ENCODE measurements at regions not wholly inside any gene's neighbourhood (a gene's known extent, or its start where the extent isn't known, plus 50 kb on each side); places are given as distances from the start of the nearest gene placed in this dataset.
"Not testable (repeated sequence)": the region's sequence is repeated elsewhere in the genome, so short reads cannot be mapped to it uniquely, and the experiment has no call there.

DNA sequence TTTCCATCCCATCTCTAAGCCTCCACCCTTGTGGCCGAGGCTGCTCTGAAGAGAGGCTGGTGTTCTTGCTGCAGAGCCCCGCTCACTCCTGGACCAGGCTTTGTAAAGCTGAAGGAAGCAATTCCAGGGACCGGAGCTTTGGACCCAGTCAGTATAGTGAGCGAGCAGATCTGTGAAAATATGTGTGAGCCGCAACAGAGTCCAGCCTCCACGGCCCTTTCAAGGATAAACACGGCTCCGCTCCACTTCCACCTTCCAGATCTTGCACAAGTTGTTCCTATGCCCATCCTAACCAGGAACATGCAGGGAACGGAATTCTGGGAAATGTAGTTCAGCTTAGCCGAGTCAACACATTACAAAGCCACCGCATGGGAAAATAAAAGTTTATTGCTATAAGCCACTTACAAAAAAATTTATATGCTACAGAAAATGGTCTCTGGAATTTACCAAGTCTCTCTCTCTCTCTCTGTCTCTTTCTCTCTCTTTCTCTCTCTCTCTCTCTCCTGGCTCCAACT, 151.7 kb upstream of the ZNF521 start:
- DNase-seq = no peak
- Mint-ChIP-seq H3K9me3 (no peaks in the 10 kb centered on the region), H3K36me3 (ENCODE audit: low read depth) (no peaks in the 10 kb centered on the region), H3K4me3 (no peak overlapping the region), H3K27ac (no peak overlapping the region), H3K4me1 (no peaks in the 10 kb centered on the region), H3K27me3 (peaks cover 2% of the 10 kb centered on the region)
- intact Hi-C loops (cut with micrococcal nuclease) = no loop called here

DNA sequence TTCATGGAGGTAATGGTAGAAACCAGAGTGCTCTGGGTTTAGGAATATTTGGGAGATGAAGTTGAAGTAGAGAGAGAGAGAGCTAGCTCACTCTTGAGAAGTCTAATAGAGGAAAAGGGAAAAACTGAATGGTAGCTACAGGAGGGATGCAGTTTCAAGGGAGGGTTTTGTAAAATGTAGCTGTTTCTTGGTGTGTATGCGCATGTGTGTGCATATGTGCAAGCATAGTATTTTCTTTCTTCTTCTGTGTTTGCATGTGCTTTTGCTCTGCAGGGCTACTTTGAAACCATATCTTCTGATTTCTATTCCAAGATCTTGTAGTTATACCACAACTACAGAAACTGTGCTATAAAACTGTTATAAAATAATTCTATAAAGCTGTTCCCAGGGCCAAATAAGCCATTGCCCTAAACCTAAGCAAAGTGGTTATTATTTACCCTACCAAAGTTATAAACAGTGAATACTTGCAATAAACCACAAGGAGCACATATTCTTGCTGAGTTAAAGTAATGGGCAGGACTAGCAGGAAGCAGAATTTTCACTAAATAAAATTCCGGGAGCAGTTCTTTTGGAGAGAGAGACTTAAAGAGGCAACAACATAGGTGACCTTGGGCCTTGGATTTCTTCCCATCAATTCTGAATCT, 145.3 kb upstream of the ZNF521 start:
- Mint-ChIP-seq H3K27ac (no peak overlapping the region), H3K4me1 (no peaks in the 10 kb centered on the region), H3K4me3 (no peak overlapping the region), H3K36me3 (ENCODE audit: low read depth) (no peaks in the 10 kb centered on the region), H3K27me3 (no peaks in the 10 kb centered on the region), H3K9me3 (no peaks in the 10 kb centered on the region)
- no peak for DNase-seq
- intact Hi-C loops (cut with micrococcal nuclease) = no loop called here

DNA sequence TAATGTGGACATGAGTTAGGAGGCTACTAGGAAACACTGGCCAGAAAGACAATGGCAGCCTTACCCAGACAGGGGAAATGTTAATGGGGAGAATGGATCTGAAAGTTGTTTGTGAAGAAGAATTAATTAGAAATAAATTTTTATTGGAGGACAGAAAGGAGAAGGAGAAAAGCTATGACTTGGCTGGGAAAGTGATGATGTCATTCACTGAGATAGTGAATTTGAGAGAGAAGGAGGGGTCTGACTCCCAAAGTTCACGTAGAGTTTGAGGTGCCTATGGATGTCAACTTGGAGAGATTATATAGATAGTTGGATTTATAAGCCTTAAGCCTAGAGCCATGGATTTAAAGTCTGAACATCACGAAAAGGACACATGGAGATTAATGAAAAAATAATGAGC, 144.6 kb upstream of the ZNF521 start:
- intact Hi-C loops (cut with micrococcal nuclease) = no loop called here
- Mint-ChIP-seq H3K27ac (no peak overlapping the region), H3K27me3 (no peaks in the 10 kb centered on the region), H3K4me1 (no peaks in the 10 kb centered on the region), H3K9me3 (no peaks in the 10 kb centered on the region), H3K36me3 (ENCODE audit: low read depth) (no peaks in the 10 kb centered on the region), H3K4me3 (no peak overlapping the region)
- no peak for DNase-seq

DNA sequence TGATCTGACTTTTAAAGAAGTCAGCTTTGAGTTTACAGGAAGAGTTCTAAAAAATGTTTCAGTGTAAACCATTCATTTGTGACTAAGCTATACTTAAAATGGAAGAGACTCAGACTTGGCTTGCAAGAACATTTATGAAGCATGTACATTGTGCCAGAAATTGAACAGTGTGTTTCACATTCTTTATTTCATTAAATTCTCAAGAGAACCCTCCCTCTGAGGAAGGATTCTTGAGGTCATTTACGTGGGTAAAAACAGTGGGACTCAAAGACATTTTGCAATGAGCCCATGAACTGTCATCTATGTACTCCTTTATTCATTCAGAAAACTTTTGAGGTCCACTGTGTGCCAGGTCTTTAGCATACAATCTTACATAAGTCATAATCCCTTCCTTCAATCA, 143.6 kb upstream of the ZNF521 start:
- Mint-ChIP-seq H3K36me3 (ENCODE audit: low read depth) (no peaks in the 10 kb centered on the region), H3K4me3 (no peak overlapping the region), H3K9me3 (no peaks in the 10 kb centered on the region), H3K4me1 (no peaks in the 10 kb centered on the region), H3K27ac (no peak overlapping the region), H3K27me3 (no peaks in the 10 kb centered on the region)
- DNase-seq = no peak
- intact Hi-C loops (cut with micrococcal nuclease) = no loop called here

DNA sequence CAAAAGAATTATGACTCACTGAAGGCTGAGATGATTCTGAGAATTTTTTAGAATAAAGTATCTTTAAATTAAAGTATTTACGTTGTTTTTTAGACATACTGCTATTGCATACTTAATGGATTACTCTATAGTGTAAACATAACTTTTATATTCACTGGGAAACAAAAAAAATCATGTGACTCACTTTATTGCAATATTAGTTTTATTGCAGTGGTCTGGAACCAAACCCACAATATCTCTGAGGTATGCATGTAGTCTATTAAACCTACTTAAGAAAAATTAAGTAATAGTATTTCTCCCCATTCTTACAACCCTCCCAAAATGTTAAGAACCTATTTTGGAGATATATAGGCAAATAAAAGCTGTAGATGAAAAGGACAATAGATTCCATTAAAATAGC, 142.9 kb upstream of the ZNF521 start:
- Mint-ChIP-seq H3K27ac (no peak overlapping the region), H3K9me3 (no peaks in the 10 kb centered on the region), H3K36me3 (ENCODE audit: low read depth) (no peaks in the 10 kb centered on the region), H3K4me3 (no peak overlapping the region), H3K4me1 (no peaks in the 10 kb centered on the region), H3K27me3 (no peaks in the 10 kb centered on the region)
- DNase-seq = no peak
- intact Hi-C loops (cut with micrococcal nuclease) = no loop called here

DNA sequence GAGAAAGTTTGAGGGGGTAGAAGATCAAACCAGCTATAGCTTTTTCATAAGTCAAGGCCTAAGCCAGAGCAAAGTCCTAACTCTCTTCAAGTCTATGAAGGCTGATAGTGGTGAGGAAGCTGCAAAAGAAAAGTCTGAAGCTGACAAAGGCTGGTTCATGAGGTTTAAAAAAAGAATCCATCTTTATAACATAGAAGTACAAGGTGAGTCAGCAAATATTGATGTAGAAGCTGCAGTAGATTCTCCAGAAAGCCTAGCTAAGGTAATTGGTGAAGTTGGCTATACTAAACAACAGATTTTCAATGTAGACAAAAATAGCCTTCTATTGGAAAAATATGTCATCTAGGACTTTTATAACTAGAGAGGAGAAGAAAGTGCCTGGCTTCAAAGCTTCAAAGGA, 141.4 kb upstream of the ZNF521 start:
- H3K27ac Mint-ChIP-seq = no peak overlapping the region
- no peaks in the 10 kb centered on the region for H3K27me3 Mint-ChIP-seq
- H3K9me3 Mint-ChIP-seq = no peaks in the 10 kb centered on the region
- H3K36me3 Mint-ChIP-seq (ENCODE audit: low read depth) = no peaks in the 10 kb centered on the region
- H3K4me1 Mint-ChIP-seq = no peaks in the 10 kb centered on the region
- no peak overlapping the region for H3K4me3 Mint-ChIP-seq
- intact Hi-C loops (cut with micrococcal nuclease) = no loop called here
- no peak for DNase-seq

DNA sequence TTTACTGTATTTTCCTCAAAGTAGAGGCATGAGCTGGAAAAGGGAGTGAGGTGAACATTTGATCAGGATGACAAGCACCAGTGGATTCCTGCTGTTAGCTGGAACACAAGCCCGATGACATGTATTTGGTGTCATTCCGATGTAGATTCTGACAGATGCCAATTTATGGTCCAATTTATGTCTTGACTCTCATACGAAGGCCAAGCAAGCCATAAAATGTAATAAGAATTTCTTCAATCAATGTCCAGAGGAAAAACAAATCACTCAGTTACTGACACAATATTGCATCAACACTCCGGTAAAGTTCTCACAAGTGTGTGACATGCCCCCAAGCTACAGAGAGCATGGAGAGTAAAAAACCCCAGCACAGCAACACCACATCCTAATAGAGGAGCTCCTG, 138.3 kb upstream of the ZNF521 start:
- Mint-ChIP-seq H3K27me3 (no peaks in the 10 kb centered on the region), H3K36me3 (ENCODE audit: low read depth) (no peaks in the 10 kb centered on the region), H3K27ac (no peak overlapping the region), H3K9me3 (no peaks in the 10 kb centered on the region), H3K4me3 (no peak overlapping the region), H3K4me1 (no peaks in the 10 kb centered on the region)
- DNase-seq = no peak
- intact Hi-C loops (cut with micrococcal nuclease) = no loop called here

DNA sequence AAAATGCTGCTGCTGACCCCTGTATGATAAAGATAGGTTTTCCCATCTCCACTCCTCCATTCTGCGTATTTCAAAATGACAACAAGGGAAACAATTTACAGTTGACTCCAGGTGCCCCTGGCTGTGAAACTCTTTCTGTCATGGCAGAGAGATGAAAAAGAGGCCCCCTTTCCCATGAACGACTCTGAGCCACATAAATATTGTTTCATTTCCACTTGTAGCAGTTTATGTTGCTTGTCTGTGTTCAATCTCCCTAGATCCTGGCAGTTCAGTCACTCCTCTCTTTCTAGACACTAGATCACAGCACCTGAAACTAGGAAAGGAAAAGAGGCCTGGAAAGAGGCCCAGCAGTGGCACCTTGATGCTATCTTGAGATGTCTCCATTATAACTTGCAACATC, 121.0 kb upstream of the ZNF521 start:
- intact Hi-C loops (cut with micrococcal nuclease) = no loop called here
- peaks cover 7% of the 10 kb centered on the region for H3K9me3 Mint-ChIP-seq
- no peak overlapping the region for H3K27ac Mint-ChIP-seq
- DNase-seq = no peak
- no peak overlapping the region for H3K4me3 Mint-ChIP-seq
- H3K4me1 Mint-ChIP-seq = no peaks in the 10 kb centered on the region
- H3K36me3 Mint-ChIP-seq (ENCODE audit: low read depth) = no peaks in the 10 kb centered on the region
- H3K27me3 Mint-ChIP-seq = no peaks in the 10 kb centered on the region

DNA sequence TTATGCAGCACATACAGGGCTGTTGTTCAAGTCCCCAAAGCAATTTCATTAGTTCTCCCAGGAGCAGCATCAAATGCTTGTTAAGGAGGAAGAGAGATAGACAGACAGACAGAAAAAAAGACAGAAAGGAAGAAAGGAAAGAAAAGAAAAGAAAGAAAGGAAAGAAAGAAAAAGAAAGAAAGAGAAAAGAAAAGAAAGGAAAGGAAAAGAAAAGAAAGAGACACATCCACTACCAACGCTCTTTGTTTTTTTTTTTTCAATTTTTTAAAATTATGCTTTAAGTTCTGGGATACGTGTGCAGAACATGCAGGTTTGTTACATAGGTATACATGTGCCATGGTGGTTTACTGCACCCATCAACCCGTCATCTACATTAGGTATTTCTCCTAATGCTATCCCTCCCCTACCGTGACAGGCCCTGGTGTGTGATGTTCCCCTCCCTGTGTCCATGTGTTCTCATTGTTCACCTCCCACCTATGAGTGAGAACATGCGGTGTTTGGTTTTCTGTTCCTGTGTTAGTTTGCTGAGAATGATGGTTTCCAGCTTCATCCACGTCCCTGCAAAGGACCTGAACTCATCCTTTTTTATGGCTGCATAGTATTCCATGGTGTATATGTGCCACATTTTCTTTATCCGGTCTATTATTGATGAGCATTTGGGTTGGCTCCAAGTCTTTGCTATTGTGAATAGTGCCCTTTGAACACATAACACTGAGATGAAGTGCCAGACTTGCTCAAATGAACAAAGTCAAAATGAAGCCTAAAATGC, 119.0 kb upstream of the ZNF521 start:
- DNase-seq; intact Hi-C loops (cut with micrococcal nuclease); H3K27ac Mint-ChIP-seq; H3K36me3 Mint-ChIP-seq (ENCODE audit: low read depth); H3K9me3 Mint-ChIP-seq; H3K27me3 Mint-ChIP-seq; H3K4me1 Mint-ChIP-seq; H3K4me3 Mint-ChIP-seq: not testable (repeated sequence)

DNA sequence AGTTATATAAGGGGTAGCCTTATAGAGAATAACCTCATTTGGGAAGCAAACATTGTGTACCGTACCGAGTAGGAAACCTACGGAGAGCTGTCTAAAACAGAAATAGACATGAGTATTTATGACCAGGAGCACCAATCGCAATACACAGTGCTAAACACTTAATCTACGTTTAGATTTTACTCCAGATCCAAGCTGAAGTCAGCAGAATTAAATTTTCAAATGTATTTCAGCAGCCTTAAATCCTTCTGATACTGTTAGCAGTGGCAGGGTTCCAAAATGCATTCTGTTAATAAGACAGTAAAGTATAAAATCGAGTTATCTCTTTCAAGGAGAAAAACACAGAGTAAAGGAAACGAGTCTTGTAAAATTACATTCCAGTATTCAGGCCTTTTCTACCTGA, 118.1 kb upstream of the ZNF521 start:
- intact Hi-C loops (cut with micrococcal nuclease) = no loop called here
- Mint-ChIP-seq H3K27me3 (no peaks in the 10 kb centered on the region), H3K27ac (no peak overlapping the region), H3K9me3 (no peaks in the 10 kb centered on the region), H3K4me1 (no peaks in the 10 kb centered on the region), H3K36me3 (ENCODE audit: low read depth) (no peaks in the 10 kb centered on the region), H3K4me3 (no peak overlapping the region)
- DNase-seq = no peak

DNA sequence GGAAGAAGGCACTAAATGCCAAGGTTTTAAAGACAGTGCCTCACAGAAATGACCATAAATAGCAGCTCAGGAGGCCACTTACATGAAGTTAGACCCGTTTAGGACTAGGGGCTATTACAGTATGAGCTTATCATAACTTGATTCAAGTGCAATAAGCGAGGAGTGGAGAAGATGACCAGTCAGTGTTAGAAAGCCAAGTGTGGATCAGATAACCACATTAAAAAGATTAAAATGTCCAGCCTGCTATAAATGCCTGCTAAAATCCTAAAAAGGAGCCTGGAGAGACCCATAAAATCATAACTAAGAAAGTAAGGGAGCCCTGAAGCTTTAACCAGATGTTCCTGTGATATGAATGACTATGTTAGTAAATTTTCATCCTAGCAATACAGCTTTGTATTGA, 117.5 kb upstream of the ZNF521 start:
- H3K36me3 Mint-ChIP-seq (ENCODE audit: low read depth) = no peaks in the 10 kb centered on the region
- no peak for DNase-seq
- H3K27ac Mint-ChIP-seq = no peak overlapping the region
- H3K9me3 Mint-ChIP-seq = no peaks in the 10 kb centered on the region
- intact Hi-C loops (cut with micrococcal nuclease) = no loop called here
- no peak overlapping the region for H3K4me3 Mint-ChIP-seq
- no peaks in the 10 kb centered on the region for H3K4me1 Mint-ChIP-seq
- no peaks in the 10 kb centered on the region for H3K27me3 Mint-ChIP-seq

DNA sequence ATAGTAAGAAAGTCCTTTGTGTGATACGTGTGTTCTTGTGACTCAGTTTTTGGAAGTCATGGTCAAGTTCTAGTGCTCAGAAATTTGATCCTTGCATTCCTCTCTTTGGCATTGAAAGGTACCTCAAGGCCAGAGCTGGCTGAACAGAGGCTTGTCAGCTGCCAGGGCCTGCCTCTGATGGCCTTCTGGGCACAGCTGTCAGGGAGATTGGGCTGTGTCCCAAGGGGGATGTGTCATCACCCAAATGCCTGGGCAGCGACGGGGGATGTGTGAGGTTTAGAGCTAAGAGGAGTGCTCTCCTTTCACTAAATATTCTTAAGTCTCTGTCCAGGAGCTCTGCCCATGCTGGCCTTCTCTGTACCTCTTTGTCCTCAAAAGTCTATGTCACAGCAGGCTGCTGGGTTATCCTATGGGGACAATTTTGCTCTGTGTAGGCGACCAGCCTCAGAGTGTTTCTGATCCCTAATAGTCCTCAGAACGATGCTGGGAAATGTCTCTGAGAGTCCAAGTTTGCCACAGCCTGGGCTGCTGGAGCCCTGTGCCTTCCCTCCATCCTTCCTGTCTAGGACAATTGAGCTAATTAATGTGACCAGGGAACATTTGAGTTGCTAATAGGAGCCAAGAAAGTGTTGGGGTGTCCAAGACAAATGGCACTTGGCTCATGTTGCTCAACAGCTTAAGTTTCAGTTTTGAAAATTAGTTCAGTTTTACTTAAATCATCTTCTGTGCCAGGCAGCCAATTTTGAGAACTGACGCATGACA, 115.4 kb upstream of the ZNF521 start:
- intact Hi-C loops (cut with micrococcal nuclease) = no loop called here
- Mint-ChIP-seq H3K4me1 (no peaks in the 10 kb centered on the region), H3K27me3 (no peaks in the 10 kb centered on the region), H3K36me3 (ENCODE audit: low read depth) (no peaks in the 10 kb centered on the region), H3K9me3 (no peaks in the 10 kb centered on the region), H3K4me3 (no peak overlapping the region), H3K27ac (no peak overlapping the region)
- no peak for DNase-seq

DNA sequence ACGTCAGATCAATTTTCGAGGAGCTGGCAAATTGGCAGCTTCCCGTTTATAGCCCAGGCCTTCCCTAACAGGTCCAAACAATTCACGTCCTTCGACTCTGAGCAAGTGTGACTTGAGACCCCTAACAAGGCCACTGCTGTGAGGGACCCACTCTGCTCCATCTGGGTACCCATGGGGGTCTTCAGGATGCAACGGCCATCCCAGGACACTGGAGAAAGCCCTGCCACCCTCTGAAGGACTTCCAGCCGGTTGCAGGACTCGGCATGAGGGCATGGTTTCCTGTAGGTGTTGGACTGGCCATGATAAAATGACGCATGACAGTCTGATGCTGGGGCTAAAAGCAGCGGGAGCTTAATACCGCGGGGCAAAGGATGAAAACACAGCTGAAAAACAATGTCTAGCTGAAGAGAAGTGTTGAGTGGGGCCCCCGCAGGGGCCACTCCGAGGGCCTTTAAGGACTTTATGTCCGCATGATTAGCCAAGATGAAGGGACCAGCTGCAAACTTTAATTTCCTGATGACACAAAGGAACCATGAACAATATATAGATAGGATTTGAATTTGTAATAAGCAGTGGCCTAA, 113.3 kb upstream of the ZNF521 start:
- H3K27ac Mint-ChIP-seq = no peak overlapping the region
- no peaks in the 10 kb centered on the region for H3K9me3 Mint-ChIP-seq
- no peaks in the 10 kb centered on the region for H3K27me3 Mint-ChIP-seq
- H3K4me3 Mint-ChIP-seq = no peak overlapping the region
- intact Hi-C loops (cut with micrococcal nuclease) = no loop called here
- DNase-seq = no peak
- no peaks in the 10 kb centered on the region for H3K4me1 Mint-ChIP-seq
- no peaks in the 10 kb centered on the region for H3K36me3 Mint-ChIP-seq (ENCODE audit: low read depth)

DNA sequence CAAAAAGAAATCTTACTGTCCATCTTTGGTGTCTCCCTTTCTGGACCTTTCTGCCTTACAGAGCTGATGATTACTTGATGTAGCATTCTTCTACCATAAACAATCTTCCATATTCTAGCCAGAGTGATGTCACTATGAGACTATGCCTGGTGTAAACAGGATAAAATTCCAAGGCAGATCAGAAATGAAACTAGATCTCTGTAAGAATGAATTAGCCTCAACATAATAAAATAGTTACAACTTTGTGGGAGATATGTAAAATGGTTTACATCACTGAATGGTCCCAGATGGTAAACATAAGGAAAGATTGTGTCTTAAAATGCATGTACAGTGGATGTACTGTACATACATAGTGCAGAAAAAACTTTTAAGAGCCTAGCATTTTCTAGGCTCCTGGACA, 112.3 kb upstream of the ZNF521 start:
- Mint-ChIP-seq H3K9me3 (no peaks in the 10 kb centered on the region), H3K4me3 (no peak overlapping the region), H3K36me3 (ENCODE audit: low read depth) (no peaks in the 10 kb centered on the region), H3K4me1 (no peaks in the 10 kb centered on the region), H3K27ac (no peak overlapping the region), H3K27me3 (no peaks in the 10 kb centered on the region)
- intact Hi-C loops (cut with micrococcal nuclease) = no loop called here
- DNase-seq = no peak

Data from activated CD4-positive, alpha-beta T cell treated with anti-CD3 and anti-CD28 coated beads, Interleukin-2, amount 10 ng/mL, durations not matched to agents 24 days and 14 days (primary cell).